ENCODE measurements at regions not wholly inside any gene's neighbourhood (a gene's known extent, or its start where the extent isn't known, plus 50 kb on each side); places are given as distances from the start of the nearest gene placed in this dataset.

- TF ChIP-seq POLR2AphosphoS5 (IDR thresholded peaks at IDR 0.05) (no peak), CTCF (IDR thresholded peaks at IDR 0.05) (no peak), POLR2A (IDR thresholded peaks at IDR 0.05) (no peak), EP300 (IDR thresholded peaks at IDR 0.05) (no peak)
Measured at GRCh38 chr14:50040895-50041465, 75.4 kb downstream of the VCPKMT start.
